ENCODE measurements at regions not wholly inside any gene's neighbourhood (a gene's known extent, or its start where the extent isn't known, plus 50 kb on each side); places are given as distances from the start of the nearest gene placed in this dataset.
"Not testable (repeated sequence)": the region's sequence is repeated elsewhere in the genome, so short reads cannot be mapped to it uniquely, and the experiment has no call there.

DNA sequence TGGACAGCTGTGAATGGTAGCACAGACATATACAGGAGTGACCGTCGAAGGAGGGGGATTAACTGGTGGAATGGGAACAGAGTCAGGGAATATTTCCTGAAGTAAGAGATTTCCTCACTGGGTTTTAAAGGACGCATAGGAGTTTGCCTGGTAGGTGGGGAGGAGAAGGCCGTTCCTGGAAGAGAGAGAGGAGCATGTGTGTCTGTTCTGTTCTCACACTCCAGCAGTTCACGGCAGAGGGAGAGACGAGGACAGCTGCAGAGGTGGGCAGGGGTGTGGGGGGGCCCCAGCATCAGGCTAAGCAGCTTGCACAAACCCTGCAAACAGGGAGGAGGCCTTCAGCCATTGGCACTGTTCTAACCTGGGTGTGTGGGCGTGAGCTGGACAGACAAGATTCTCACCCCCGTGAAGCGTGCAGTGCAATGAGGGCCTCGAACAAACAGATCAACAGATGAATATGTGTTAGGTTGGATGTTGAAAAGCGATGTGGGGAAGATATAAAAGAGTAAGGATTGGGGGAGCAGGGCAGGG is 85.3 kb upstream of the GSE1 start:
- DNase-seq (ENCODE audit: extremely low read depth in 1 of 2, low read depth in 1 of 2): no peak

DNA sequence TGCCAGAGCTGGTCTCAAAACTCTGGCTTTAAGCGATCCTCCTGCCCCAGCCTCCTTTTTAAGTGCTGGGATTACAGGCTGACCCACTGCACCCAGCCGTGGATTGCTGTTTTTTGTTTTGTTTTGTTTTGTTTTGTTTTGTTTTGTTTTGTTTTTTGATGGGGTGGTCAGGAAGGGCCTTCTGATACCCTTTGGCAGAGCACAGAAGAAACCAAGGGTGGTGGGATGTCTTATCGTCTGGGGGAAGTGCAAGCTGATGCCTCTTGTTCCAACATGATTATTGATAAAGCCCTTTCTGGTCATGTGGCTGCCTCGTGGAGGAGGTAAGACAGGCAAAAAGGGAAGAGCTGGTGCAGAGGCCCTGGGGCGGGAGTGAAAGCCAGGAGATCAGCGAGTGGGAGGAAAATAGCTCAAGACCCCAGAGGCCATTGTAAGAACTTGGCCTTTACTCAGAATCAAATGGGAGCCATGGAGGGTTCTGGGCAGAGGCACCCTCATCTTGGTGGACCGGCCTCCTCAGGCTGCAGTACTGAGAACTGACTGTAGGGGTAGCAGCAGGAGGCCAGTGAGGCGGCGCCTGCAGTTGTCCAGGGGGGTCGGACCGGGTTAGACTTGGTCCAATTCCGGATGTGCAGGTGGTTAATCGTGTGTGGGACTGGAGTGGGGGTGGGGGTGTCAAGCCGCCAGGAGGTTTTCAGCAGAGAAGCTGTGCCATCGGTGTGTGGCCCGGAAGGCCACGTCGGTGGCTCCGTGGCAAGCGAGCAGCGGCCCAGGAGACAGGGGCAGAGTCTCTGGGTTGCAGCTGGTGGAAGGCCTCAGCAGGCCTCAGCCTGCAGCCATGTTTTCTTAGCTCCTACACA is 84.4 kb upstream of the GSE1 start:
- no peak for DNase-seq (ENCODE audit: extremely low read depth in 1 of 2, low read depth in 1 of 2)

DNA sequence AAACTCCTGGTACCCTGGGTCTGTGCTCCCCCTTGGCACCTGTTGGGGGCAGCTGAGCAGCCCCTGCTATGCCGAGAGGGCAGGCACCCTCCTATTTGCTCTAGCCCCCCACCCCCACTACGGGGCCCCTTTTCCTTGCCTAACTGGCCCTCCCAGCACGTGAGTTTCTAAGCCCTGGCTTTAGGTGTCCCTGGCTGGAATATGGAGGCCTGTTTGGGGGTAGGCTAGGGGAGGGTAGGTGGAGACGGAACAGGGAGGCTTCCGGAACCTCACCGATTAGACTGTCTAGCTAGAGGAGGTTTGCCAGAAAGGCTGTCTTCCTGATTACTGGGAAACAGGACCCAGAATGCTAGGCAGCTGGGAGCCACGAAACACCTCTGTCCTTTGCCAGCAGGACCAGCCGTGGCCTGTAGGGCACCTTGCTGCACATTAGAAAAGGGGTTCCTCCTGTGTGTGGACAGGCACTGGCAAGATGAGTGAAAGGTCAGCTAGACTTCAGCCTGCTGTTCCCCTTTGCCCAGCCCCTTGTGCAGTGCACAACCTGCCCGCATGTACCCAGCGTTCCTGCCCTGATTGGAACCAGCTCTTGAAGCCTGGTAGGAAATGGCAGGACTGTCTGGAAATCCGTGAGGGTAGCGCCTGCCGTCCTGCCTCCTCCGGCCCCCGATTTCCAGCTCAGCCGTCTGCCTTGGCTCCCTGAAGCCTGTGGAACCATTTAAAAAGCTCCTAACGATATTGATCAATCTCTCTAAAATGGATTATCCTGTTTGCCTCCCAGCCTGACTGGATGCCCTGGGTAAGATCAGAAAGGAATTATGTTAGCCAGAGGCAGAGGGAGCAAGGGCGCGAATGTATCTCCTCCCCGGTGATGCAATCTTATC is 83.4 kb upstream of the GSE1 start:
- DNase-seq (ENCODE audit: extremely low read depth in 1 of 2, low read depth in 1 of 2): no peak

DNA sequence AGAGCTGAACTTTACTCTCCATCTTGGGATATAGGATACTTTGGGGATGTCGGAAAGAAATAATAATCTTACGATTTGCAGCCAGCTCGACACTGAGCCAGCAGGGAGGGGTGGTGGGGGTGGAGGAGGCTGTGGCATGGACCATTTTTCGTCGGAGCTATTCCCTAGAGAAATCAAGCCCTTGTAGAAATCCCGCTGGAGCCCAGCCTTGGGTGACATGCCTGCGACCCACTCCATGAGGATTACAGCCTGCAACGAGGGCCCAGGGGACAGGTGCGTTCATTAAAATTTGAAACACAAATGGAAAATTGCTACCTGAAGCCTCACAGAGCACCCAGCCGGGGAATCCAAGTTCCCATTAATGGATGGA is 82.8 kb upstream of the GSE1 start:
- DNase-seq (ENCODE audit: extremely low read depth in 1 of 2, low read depth in 1 of 2): no peak

DNA sequence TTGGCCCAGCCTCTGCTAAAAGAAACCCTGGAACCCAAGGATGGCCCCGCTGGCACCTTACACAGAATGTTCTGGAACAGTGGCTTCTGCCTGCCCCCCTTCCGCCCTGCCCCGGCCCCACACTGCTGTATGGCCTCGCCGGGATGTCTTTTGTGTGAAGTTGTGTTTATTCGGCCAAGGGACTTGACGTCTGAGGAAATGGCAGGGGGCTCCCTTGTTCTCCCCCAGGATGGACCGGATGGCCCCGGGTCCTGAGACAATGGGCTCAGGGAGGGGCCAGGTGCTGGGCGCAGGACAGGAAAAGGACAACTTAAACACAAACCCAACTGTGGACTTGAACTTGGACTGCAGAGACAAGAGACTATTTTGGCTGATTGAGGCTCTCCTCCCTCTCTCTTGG is 81.6 kb upstream of the GSE1 start:
- no peak for DNase-seq (ENCODE audit: extremely low read depth in 1 of 2, low read depth in 1 of 2)

DNA sequence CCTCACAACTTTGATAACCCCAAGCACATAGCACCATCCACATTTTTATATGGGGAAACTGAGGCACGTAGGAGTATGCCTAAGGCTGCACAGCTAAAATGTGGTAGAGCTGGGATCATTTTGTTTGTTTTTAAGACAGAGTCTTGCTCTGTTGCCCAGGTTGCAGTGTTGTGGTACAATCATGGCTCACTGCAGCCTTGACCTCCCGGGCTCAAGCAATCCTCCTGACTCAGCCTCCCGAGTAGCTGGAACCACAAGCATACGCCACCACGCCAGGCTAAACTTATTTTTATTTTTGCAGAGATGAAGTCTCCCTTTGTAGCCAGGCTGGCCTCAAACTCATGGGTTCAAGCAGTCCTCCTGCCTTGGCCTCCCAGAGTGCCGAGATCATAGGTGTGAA is 81.0 kb upstream of the GSE1 start:
- no peak for DNase-seq (ENCODE audit: extremely low read depth in 1 of 2, low read depth in 1 of 2)

DNA sequence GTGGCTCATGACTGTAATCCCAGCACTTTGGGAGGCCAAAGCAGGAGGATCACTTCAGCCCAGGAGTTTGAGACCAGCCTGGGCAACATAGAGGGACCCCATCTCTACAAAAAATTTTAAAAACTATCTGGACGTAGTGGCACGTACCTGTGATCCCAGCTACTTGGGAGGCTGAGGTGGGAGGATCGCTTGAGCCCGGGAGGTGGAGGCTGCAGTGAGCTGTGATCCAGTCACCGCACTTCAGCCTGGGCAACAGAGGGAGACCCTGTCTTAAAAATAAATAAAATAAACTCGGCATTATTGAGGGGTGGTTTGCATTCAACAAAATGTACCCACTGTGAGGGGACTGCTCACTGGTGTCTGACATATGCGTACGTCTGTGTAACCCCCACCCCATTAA is 79.5 kb upstream of the GSE1 start:
- DNase-seq (ENCODE audit: extremely low read depth in 1 of 2, low read depth in 1 of 2): not testable (repeated sequence)

DNA sequence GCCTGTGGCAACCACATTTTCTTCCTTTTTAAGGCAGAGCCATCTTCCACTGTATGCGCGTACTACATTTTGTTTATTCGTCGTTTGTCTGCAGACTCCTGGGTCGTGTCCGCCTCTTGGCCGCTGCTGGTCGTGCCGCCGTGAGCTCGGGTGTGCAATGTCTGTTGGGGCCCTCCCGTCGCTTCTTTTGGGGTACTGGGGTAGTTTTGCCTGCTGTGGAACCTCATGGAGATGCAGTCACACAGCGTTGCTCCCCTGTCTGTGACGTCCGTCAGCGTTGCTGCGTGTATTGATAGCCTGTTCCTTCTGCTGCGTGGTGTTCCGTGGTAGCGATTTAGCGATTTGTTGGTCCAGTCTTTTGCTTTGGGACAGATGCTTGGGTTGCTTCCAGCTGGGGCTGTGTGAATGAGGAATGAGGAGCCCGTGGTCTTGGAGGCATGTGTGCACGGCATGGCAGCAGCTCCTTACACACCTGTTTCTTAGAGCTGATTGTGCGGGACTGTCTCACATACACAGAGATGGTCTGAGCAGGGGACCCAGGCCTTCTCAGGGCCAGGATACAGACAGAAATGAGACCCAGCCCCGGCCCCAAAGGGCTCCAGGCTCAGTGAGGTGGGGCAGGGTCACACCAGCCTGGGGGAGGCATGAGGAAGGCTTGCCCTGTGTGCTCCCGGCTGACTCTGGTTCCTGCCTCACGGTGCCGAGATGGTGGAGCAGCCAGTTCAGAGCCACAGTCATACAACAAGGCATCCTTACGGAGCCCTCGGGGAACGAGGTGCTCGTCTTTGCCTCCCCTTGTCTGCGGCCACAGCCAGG is 78.4 kb upstream of the GSE1 start:
- DNase-seq (ENCODE audit: extremely low read depth in 1 of 2, low read depth in 1 of 2): no peak

DNA sequence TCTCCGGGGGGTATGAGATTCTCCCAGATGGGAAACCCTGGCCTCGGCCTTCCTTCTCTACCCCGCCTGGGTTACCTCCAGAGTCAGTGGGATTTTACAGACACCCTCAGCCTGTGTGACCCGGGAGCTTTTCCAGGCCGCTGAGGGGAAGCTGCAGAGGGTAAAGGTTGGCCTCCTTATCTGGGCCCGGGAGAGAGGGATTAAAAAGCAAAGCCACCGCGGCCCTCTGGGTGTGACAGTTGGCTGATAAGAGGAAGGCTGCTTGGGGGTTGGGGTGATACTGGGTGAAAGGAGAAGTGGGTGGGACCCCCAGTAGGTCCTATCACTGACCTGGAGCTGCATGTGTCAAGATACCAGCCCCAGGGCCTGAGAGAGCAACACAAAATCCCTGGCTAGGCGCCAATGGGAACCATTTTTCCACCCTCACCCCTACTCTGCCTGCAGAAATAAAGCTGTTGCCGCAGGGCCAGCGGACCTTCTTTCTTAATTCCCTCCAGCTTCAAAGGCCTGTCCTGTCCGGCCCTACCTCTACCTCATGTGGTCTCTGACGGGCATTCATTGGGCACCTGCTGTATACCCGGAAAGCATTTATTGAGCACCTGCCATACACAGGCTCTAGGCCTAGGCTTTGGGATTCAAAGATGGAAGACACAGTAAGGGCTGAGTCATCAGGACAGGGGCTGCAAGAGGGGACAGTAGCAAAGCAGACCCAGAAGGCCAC is 77.6 kb upstream of the GSE1 start:
- DNase-seq (ENCODE audit: extremely low read depth in 1 of 2, low read depth in 1 of 2): no peak

DNA sequence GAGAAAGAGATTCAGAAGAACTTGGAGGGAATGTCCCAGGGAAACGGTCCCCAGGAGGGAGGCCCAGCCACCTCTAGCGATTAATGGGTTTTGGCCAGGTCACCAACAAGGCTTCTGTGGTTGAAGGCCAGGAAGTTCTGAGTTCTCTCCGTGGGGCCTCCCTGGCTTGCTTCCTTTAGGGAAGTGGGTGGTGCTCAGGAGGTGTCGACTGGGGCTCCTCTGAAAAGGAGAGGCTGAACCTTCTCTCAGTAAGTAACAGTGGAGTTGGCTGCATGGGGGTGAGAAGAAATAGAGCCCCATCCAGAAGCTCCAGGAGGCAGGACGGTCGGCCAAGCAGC is 77.1 kb upstream of the GSE1 start:
- DNase-seq (ENCODE audit: extremely low read depth in 1 of 2, low read depth in 1 of 2): no peak

DNA sequence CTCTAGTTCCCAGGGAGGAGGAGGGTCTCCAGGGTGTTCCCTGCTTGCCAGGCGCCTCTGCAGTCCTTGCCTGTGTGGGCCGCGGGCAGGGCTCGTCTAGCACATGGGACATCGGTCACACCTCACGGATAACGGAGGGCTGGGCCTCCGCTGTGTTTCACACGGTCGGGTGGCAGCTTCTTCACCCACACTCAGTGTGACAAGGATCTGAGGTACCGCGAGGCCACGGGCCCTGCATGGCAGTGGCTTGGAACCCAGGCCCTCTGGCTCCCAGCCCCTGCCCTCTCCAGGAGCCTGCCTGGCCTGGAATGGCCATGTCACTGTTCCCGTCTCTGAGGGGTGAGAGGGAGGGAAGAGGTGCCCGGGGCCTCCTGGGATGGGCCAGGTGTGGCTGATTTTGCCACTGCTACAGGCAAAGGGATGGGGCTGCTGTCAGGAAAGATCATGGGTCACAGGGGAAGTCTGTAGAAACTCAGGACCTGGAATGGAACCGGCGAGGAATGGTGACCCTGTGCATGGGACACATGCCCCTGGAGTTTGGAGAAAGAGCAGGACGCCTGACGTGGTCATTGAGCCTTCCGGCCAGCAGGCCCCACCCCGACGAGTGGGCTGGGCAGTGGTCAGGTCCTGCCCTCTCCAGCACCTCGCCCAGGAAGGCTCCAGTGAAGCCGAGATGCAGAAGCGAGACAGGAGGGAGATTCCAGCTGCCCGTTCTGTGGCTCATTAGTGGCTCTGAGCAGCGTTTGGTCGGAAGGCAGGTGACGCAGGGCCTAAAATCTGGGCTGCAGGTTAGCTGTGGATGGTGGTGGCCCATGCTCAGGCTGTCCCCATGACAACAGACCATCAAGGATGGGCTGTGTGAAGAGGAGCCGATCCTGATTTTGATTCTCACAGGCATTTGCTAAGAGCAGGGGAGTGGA is 76.5 kb upstream of the GSE1 start:
- DNase-seq (ENCODE audit: extremely low read depth in 1 of 2, low read depth in 1 of 2): no peak

DNA sequence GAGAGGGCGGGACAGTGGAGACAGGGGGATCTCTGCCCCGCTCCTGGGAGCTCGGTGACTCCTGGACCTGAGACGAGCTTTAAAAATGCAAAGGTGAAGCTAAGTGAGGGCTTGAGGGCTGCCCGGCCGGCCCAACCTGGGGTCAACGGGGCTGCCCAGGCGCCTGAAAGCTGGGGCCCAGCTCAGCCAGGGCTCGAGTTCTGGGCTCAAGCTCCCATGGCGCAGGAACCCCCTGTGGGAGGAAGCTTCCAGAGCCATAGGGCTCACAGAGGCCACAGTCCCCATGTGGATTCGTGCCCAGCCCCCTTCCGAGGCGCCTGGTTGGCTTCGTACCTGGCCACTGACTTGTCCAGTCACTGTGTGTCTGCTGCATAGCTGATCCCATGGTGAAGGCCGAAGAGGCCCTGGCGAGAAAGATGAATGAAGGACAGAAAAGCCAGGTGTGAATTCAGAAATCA is 75.8 kb upstream of the GSE1 start:
- no peak for DNase-seq (ENCODE audit: extremely low read depth in 1 of 2, low read depth in 1 of 2)

DNA sequence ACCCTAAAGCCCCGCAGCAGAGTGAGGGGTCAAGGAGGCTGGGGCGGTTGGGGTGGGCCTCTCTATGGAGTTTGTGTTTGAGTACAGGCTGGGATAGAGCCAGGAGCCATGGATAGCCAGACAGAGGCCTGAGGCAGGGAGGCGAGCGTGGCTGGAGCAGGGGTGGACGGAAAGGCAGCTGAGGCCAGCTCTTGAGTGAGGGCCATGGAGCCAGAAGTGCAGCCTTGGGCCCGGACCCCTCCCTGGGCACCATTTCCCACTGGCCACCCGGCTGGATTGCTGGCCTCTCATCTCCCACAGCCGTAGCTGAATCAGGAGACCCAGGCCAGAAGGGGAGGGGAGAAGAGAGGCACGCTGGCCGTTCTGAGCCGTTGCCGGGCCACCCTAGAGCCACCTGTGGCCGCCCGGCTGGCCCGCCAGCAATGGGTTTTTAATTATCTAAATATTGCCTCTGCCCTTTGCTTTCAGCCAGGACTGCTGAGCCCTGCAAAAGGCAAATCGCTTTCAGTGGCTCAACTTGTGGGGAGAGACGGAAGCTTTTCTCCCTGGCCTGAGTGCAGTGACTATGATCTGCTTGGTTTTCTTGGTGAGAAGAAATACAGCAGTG is 75.2 kb upstream of the GSE1 start:
- no peak for DNase-seq (ENCODE audit: extremely low read depth in 1 of 2, low read depth in 1 of 2)

DNA sequence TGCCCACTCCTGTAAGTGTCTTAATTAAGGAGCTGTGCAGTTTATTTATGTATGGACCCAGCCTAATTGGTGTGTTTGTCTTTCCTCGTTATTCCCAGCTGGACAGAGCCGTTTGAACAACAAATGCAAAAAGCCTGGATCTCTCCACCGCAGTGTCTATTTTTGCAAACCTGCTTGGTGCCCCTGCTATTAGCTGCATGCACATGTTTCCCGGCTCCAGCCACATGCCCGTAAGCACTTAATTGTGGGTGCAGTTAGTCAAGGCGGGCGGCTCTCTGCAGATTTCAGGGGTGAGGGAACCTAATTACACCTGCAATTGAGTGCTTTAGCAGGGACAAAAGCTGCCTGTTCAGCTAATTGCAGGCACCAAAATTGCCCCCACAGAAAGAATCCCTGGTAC is 74.0 kb upstream of the GSE1 start:
- no peak for DNase-seq (ENCODE audit: extremely low read depth in 1 of 2, low read depth in 1 of 2)

DNA sequence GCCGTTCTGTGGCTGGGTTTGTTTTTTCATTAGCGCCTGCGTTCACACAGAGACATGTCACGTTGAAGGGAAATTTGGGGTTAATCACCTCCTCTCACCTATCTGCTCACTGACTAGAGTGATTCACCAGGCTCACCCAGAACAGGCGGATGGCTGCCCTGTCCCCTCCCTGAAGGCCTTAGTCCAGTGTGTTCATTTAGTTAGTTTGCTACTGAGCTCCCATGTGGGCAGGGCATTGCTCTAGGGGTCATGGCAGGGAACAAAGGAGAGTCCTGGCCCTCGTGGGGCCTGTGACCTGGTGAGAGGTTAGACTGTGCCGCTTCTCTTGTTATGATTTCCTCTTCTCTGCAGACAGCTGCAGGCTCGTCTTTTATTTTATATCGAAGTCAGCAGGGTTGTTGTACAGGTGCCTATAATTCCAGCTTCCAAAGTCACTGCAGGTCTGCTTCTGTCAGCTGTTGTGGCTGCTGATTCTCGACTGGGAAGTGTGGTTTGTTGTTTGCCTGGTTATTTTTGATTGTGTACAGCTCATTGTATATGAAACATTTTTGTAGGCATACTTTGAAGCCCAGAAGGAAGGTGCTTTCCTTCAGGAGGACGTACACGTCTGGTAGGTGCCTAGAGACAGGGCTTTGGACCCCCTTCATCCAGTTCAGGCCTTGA is 73.4 kb upstream of the GSE1 start:
- DNase-seq (ENCODE audit: extremely low read depth in 1 of 2, low read depth in 1 of 2): no peak

DNA sequence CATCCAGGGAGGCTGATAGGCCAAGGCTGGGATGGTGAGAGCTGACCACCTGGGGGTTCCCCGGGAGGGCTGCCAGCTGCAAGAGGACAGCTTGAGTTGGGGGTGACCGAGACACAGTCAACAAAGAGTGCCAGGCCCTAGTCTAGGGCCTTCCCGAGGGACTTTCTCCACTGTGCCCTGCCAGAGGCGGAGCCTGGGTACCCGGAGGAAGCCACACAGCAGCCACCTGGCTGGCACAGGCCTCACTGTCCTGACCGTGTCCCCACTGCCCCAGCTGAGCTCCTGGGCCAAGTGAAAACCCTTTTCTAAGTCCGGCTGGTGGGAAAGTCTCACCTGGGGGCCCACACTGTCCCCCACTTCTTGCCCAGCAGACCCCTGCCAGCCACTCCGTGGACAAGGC is 71.9 kb upstream of the GSE1 start:
- no peak for DNase-seq (ENCODE audit: extremely low read depth in 1 of 2, low read depth in 1 of 2)

DNA sequence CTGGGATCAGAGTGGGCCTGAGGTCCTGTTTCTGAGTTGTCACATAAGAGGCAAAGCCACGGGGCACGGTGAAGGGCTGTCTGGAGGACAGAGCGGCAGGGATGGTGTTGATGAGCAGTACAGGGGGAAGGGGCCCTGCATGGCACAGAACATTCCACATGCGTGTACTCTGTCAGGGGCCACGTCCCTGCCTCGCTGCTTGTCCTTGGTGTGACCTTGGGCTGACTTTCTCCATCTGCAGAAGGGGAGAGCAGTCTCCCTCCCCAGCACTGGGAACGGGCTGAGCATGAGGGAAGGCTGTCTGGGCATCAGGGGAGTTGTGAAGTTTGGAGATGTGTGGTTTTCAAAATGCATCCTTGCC is 71.5 kb upstream of the GSE1 start:
- DNase-seq (ENCODE audit: extremely low read depth in 1 of 2, low read depth in 1 of 2): no peak
